ENCODE measurements at regions not wholly inside any gene's neighbourhood (a gene's known extent, or its start where the extent isn't known, plus 50 kb on each side); places are given as distances from the start of the nearest gene placed in this dataset.

DNA sequence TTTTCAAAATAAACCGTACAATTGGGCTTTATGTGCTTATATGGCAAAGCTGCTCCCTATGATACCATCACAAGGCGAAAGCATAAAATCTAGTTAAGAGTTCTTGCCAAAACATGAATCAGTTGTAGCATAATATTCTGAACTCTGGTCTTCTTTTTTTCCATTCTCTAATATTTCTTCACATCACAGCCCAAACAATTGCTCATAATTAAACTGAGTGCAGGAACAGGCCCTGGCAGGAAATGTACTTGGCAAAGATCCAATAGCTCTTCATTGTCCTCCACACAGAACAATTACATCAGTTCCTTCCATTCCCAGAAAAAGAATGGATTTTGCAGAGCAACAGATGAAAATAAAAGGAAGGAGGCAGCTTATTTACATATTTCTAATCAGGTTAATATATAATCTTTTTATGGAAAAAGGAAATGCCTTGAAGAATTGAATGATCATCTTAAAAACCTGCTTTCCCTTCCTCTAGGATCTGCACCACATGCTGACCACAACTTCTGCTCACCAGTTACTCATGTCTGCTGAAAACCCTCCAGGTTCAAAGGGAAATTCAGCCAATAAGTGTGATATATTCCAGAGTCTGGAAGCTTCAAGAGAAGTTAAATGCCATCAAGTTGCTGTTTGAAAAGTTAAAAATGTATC lies 123.3 kb upstream of the COL21A1 start:
- TF ChIP-seq, protein P1, sequence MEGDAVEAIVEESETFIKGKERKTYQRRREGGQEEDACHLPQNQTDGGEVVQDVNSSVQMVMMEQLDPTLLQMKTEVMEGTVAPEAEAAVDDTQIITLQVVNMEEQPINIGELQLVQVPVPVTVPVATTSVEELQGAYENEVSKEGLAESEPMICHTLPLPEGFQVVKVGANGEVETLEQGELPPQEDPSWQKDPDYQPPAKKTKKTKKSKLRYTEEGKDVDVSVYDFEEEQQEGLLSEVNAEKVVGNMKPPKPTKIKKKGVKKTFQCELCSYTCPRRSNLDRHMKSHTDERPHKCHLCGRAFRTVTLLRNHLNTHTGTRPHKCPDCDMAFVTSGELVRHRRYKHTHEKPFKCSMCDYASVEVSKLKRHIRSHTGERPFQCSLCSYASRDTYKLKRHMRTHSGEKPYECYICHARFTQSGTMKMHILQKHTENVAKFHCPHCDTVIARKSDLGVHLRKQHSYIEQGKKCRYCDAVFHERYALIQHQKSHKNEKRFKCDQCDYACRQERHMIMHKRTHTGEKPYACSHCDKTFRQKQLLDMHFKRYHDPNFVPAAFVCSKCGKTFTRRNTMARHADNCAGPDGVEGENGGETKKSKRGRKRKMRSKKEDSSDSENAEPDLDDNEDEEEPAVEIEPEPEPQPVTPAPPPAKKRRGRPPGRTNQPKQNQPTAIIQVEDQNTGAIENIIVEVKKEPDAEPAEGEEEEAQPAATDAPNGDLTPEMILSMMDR (IDR thresholded peaks at IDR 0.05; ENCODE audit: borderline replicate concordance, extremely low read depth, low read length, poor library complexity, severe bottlenecking): no peak
- no peak for TF ChIP-seq EZH2 (IDR thresholded peaks at IDR 0.05; ENCODE audit: borderline replicate concordance, low read depth, low read length, severe bottlenecking)
